ENCODE measurements at regions not wholly inside any gene's neighbourhood (a gene's known extent, or its start where the extent isn't known, plus 50 kb on each side); places are given as distances from the start of the nearest gene placed in this dataset.
"Not testable (repeated sequence)": the region's sequence is repeated elsewhere in the genome, so short reads cannot be mapped to it uniquely, and the experiment has no call there.

GRCh38 chr5:152026328-152027024 is 101.8 kb upstream of the GLRA1 start:
- DNase-seq (ENCODE audit: low read depth in 1 of 2, low spot score in 1 of 2); H3K9me3 ChIP-seq; H3K27ac ChIP-seq; H3K4me2 ChIP-seq; ATAC-seq; H3K4me3 ChIP-seq; POLR2A ChIA-PET; FAIRE-seq; H3K4me1 ChIP-seq: not testable (repeated sequence)
- 2% methylated on average over 9 of the region's 9 CpGs for WGBS (ENCODE audit: missing lambda C conversion rate)
- CTCF ChIA-PET: interaction anchor here (1.3 kb wide), 1 partner anchor 17 kb away, joined by 4 read pairs; no protein-coding TSS in a partner anchor

GRCh38 chr5:152016421-152016820 is 91.8 kb upstream of the GLRA1 start:
- ATAC-seq (no peak), FAIRE-seq (no peak), DNase-seq (ENCODE audit: low read depth in 1 of 2, low spot score in 1 of 2) (no peak)
- POLR2A ChIA-PET: no interaction called here
- WGBS (ENCODE audit: missing lambda C conversion rate): 13% methylated on average over 1 of the region's 1 CpG
- no peak for TF ChIP-seq POLR2AphosphoS2 (conservative IDR thresholded peaks at IDR 0.05; ENCODE audit: low read length)
- TF ChIP-seq EHF (CRISPR knock-in tag; IDR thresholded peaks at IDR 0.05): no peak
- no peak for TF ChIP-seq GATA3 (IDR thresholded peaks at IDR 0.05; ENCODE audit: borderline replicate concordance)
- TF ChIP-seq HES2 (IDR thresholded peaks at IDR 0.05): no peak
- TF ChIP-seq MAFK (IDR thresholded peaks at IDR 0.05; ENCODE audit: partially characterized antibody): no peak
- no peak for TF ChIP-seq FOSB (CRISPR knock-in tag; IDR thresholded peaks at IDR 0.05)
- Histone ChIP-seq H3K4me1 (no peaks in the 10 kb centered on the region), H3K4me2 (no peak overlapping the region), H3K4me3 (no peak overlapping the region), H3K27ac (no peak overlapping the region), H3K9me3 (no peaks in the 10 kb centered on the region)
- CTCF ChIA-PET: no interaction called here

GRCh38 chr5:152007653-152008335 is 83.1 kb upstream of the GLRA1 start:
- WGBS (ENCODE audit: missing lambda C conversion rate): 0% methylated on average over 3 of the region's 3 CpGs
- CTCF ChIA-PET: no interaction called here
- TF ChIP-seq MAZ (IDR thresholded peaks at IDR 0.05; ENCODE audit: borderline replicate concordance, low read depth, low read length): no peak
- TF ChIP-seq RNF2 (IDR thresholded peaks at IDR 0.05; ENCODE audit: borderline replicate concordance, low read depth): no peak
- TF ChIP-seq SMC3 (IDR thresholded peaks at IDR 0.05): no peak
- TF ChIP-seq CBX2 (IDR thresholded peaks at IDR 0.05; ENCODE audit: borderline replicate concordance, low read depth): no peak
- no peak for TF ChIP-seq RAD21 (conservative IDR thresholded peaks at IDR 0.05 in 1 of 2, IDR thresholded peaks at IDR 0.05 in 1 of 2)
- TF ChIP-seq MAX (IDR thresholded peaks at IDR 0.05): no peak
- TF ChIP-seq NPAS2 (CRISPR knock-in tag; IDR thresholded peaks at IDR 0.05; ENCODE audit: borderline replicate concordance): no peak
- no peak for TF ChIP-seq CEBPB (IDR thresholded peaks at IDR 0.05)
- Histone ChIP-seq H3K4me1 (no peaks in the 10 kb centered on the region), H3K4me3 (no peak overlapping the region), H3K9me3 (no peaks in the 10 kb centered on the region), H3K27ac (no peak overlapping the region), H3K4me2 (no peak overlapping the region)
- POLR2A ChIA-PET: no interaction called here
- no peak for FAIRE-seq
- ATAC-seq: no peak
- DNase-seq (ENCODE audit: low read depth in 1 of 2, low spot score in 1 of 2): no peak

- FAIRE-seq (no peak), ATAC-seq (no peak), DNase-seq (ENCODE audit: low read depth in 1 of 2, low spot score in 1 of 2) (no peak)
- Histone ChIP-seq H3K4me3 (no peak overlapping the region), H3K4me1 (no peaks in the 10 kb centered on the region), H3K27ac (no peak overlapping the region), H3K4me2 (no peak overlapping the region), H3K9me3 (no peaks in the 10 kb centered on the region)
- WGBS (ENCODE audit: missing lambda C conversion rate): 44% methylated on average over 13 of the region's 13 CpGs
- TF ChIP-seq PBX3 (IDR thresholded peaks at IDR 0.05) (no peak), CTCF (IDR thresholded peaks at IDR 0.05) (no peak), ZNF302 (CRISPR knock-in tag; IDR thresholded peaks at IDR 0.05) (no peak), BCL3 (IDR thresholded peaks at IDR 0.05) (no peak), POLR2A (IDR thresholded peaks at IDR 0.05; ENCODE audit: low read length) (no peak), PHF8 (IDR thresholded peaks at IDR 0.05; ENCODE audit: borderline replicate concordance, low read depth) (no peak), EHMT2 (IDR thresholded peaks at IDR 0.05; ENCODE audit: low read depth) (no peak), EHF (CRISPR knock-in tag; IDR thresholded peaks at IDR 0.05) (no peak), RFX5 (IDR thresholded peaks at IDR 0.05) (no peak), HOXB13 (CRISPR knock-in tag; IDR thresholded peaks at IDR 0.05; ENCODE audit: low read depth) (no peak), RNF2 (IDR thresholded peaks at IDR 0.05; ENCODE audit: borderline replicate concordance, low read depth) (no peak), FOXS1 (CRISPR knock-in tag; IDR thresholded peaks at IDR 0.05) (no peak)
- ChIA-PET POLR2A (no interaction called here), CTCF (no interaction called here)
These were observed 79.4 kb upstream of the GLRA1 start for GRCh38 chr5:152004095-152004494.
